ENCODE measurements at regions not wholly inside any gene's neighbourhood (a gene's known extent, or its start where the extent isn't known, plus 50 kb on each side); places are given as distances from the start of the nearest gene placed in this dataset.

DNA sequence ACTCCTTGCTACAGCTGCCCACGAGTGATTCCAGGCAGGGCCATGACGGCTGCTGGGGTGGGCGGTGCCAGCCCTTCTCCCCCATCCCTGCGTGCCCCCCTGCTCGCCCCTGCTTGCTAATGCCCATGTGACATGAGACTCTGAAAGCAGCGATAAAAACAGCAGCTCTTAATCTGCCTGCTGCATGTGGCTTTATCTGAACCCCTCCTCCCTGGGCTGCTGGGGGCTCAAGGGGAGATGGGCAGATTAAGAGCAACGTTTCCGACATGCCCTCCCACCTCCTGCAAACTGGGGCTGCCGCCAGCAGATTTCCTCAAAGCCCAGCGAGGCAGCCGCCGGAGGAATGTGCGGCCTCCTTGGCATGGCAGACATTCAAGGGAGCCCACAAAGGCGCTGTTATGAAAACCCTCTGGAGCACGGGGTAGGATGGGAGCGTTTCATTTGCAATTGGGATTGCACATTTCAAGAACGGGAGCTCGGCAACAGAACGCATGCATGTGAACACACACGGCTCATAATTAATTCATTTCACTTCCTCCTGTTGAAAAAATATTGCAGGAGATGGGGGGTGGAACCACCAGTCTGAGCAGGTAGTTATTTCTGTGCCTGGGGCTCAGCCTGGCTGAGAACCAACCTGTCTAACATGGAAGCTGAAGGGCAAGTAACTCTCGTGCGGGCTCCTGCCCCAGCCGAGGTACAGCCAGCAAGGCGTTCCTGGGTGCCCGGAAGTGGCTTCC lies 504.2 kb upstream of the PROK2 start (continued):
- TF ChIP-seq, protein P1, sequence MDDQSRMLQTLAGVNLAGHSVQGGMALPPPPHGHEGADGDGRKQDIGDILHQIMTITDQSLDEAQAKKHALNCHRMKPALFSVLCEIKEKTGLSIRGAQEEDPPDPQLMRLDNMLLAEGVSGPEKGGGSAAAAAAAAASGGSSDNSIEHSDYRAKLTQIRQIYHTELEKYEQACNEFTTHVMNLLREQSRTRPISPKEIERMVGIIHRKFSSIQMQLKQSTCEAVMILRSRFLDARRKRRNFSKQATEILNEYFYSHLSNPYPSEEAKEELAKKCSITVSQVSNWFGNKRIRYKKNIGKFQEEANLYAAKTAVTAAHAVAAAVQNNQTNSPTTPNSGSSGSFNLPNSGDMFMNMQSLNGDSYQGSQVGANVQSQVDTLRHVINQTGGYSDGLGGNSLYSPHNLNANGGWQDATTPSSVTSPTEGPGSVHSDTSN (IDR thresholded peaks at IDR 0.05), result no peak
- TF ChIP-seq RARB (CRISPR knock-in tag; IDR thresholded peaks at IDR 0.05) (no peak), NFE2L2 (conservative IDR thresholded peaks at IDR 0.05; ENCODE audit: low read length) (no peak), RNF2 (IDR thresholded peaks at IDR 0.05; ENCODE audit: borderline replicate concordance, low read depth) (no peak), TP53 (CRISPR knock-in tag; IDR thresholded peaks at IDR 0.05) (no peak)

DNA sequence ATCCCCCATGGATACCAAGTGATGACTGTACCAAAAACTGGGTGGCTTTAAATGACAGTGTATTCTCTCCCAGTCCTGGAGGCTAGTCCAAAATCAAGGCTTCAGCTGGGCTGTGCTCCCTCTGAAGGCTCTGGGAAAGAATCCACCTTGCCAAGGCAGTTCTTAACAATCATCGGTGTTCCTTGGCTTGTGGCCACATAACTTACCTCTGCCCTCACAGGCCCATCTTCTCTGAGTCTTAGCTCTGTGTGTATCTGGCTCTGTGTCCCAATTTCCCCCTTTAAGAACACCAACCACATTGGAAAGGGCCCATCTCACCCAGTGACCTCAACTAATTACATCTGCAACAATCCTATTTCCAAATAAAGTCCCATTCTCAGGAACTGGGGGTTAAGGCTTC lies 503.0 kb upstream of the PROK2 start:
- Histone ChIP-seq H3K4me1 (no peaks in the 10 kb centered on the region), H3K27ac (no peak overlapping the region), H3K9me3 (peaks cover 2% of the 10 kb centered on the region; the same call in 2 of the 3 replicates), H3K4me2 (no peak overlapping the region), H3K4me3 (no peak overlapping the region)
- POLR2A ChIA-PET, result no interaction called here
- DNase-seq (ENCODE audit: low read depth in 1 of 2, low spot score in 1 of 2), result no peak
- WGBS (ENCODE audit: missing lambda C conversion rate), result 22% methylated on average over 1 of the region's 1 CpG
- TF ChIP-seq REST (IDR thresholded peaks at IDR 0.05), result no peak
- TF ChIP-seq TP53 (CRISPR knock-in tag; IDR thresholded peaks at IDR 0.05), result no peak
- TF ChIP-seq, protein P2, sequence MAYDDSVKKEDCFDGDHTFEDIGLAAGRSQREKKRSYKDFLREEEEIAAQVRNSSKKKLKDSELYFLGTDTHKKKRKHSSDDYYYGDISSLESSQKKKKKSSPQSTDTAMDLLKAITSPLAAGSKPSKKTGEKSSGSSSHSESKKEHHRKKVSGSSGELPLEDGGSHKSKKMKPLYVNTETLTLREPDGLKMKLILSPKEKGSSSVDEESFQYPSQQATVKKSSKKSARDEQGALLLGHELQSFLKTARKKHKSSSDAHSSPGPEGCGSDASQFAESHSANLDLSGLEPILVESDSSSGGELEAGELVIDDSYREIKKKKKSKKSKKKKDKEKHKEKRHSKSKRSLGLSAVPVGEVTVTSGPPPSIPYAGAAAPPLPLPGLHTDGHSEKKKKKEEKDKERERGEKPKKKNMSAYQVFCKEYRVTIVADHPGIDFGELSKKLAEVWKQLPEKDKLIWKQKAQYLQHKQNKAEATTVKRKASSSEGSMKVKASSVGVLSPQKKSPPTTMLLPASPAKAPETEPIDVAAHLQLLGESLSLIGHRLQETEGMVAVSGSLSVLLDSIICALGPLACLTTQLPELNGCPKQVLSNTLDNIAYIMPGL (CRISPR knock-in tag; IDR thresholded peaks at IDR 0.05; ENCODE audit: borderline replicate concordance), result no peak
- TF ChIP-seq MYC (IDR thresholded peaks at IDR 0.05; ENCODE audit: borderline replicate concordance, low read length), result no peak
- no peak for TF ChIP-seq ATOH8 (CRISPR knock-in tag; IDR thresholded peaks at IDR 0.05; ENCODE audit: low read depth)
- no peak for TF ChIP-seq MAX (IDR thresholded peaks at IDR 0.05)
- TF ChIP-seq ZSCAN20 (CRISPR knock-in tag; IDR thresholded peaks at IDR 0.05), result no peak
- no peak for FAIRE-seq
- CTCF ChIA-PET, result interaction anchor here (1.0 to 1.2 kb wide), 2 partner anchors 17 to 413 kb away, joined by 3 to 4 read pairs; no protein-coding TSS in a partner anchor
- no peak for ATAC-seq

- ATAC-seq (no peak), DNase-seq (ENCODE audit: low read depth in 1 of 2, low spot score in 1 of 2) (no peak), FAIRE-seq (no peak)
- TF ChIP-seq RAD21 (conservative IDR thresholded peaks at IDR 0.05 in 1 of 2, IDR thresholded peaks at IDR 0.05 in 1 of 2) (no peak), EHF (CRISPR knock-in tag; IDR thresholded peaks at IDR 0.05) (no peak), GATA3 (IDR thresholded peaks at IDR 0.05; ENCODE audit: borderline replicate concordance) (no peak), RCOR1 (IDR thresholded peaks at IDR 0.05; ENCODE audit: low read depth, low read length) (no peak), JUN (IDR thresholded peaks at IDR 0.05) (no peak), ESRRA (IDR thresholded peaks at IDR 0.05; ENCODE audit: borderline replicate concordance, low read length) (no peak), TFCP2L1 (CRISPR knock-in tag; IDR thresholded peaks at IDR 0.05) (no peak)
- TF ChIP-seq, protein P1 (IDR thresholded peaks at IDR 0.05), result no peak
- ChIA-PET CTCF (interaction anchor here (0.5 to 0.7 kb wide), 2 partner anchors 55 to 271 kb away, joined by 3 read pairs; no protein-coding TSS in a partner anchor), POLR2A (no interaction called here)
- 45% methylated on average over 3 of the region's 3 CpGs for WGBS (ENCODE audit: missing lambda C conversion rate)
- Histone ChIP-seq H3K9me3 (peaks cover 8% of the 10 kb centered on the region; the same call in 2 of the 3 replicates), H3K27ac (no peak overlapping the region), H3K4me2 (no peak overlapping the region), H3K4me1 (no peaks in the 10 kb centered on the region), H3K4me3 (no peak overlapping the region)
Measured at GRCh38 chr3:72285502-72285901, 500.6 kb upstream of the PROK2 start.
